ENCODE measurements at regions not wholly inside any gene's neighbourhood (a gene's known extent, or its start where the extent isn't known, plus 50 kb on each side); places are given as distances from the start of the nearest gene placed in this dataset.
"Not testable (repeated sequence)": the region's sequence is repeated elsewhere in the genome, so short reads cannot be mapped to it uniquely, and the experiment has no call there.

DNA sequence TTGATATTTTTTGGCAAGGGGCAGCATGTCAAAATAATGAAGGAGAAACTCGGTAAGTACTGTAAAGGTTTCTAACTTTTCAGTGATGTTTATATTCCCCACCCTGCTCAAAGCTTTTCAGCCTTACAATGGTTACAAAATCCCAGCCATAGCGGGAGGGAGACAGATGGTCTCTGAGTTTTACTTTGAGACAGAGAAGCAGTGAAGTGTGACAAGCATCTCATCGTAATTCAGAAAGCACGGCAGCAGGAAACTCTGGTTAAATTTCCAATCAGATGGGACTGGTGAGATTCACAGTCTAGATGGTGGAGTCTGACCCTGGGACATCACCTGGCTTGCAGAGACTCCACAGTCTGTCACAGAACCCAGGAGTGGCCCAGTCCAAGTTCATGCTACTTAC lies 448.0 kb upstream of the AMELY start:
- CTCF ChIA-PET = no interaction called here
- DNase-seq (ENCODE audit: low read depth, low spot score) = no peak

GRCh38 chrY:7358103-7358752 lies 446.7 kb upstream of the AMELY start:
- Histone ChIP-seq H3K27me3 (ENCODE audit: control insufficient read depth, insufficient read depth, low read length) (no peaks in the 10 kb centered on the region), H3K4me3 (ENCODE audit: low read depth, low read length) (no peak overlapping the region), H3K9me3 (ENCODE audit: control insufficient read depth, insufficient read depth, low read length) (no peaks in the 10 kb centered on the region), H3K27ac (ENCODE audit: low read depth, low read length) (peak overlapping the region; percentile 11)
- POLR2A ChIA-PET = no interaction called here
- TF ChIP-seq, protein P1, sequence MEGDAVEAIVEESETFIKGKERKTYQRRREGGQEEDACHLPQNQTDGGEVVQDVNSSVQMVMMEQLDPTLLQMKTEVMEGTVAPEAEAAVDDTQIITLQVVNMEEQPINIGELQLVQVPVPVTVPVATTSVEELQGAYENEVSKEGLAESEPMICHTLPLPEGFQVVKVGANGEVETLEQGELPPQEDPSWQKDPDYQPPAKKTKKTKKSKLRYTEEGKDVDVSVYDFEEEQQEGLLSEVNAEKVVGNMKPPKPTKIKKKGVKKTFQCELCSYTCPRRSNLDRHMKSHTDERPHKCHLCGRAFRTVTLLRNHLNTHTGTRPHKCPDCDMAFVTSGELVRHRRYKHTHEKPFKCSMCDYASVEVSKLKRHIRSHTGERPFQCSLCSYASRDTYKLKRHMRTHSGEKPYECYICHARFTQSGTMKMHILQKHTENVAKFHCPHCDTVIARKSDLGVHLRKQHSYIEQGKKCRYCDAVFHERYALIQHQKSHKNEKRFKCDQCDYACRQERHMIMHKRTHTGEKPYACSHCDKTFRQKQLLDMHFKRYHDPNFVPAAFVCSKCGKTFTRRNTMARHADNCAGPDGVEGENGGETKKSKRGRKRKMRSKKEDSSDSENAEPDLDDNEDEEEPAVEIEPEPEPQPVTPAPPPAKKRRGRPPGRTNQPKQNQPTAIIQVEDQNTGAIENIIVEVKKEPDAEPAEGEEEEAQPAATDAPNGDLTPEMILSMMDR (IDR thresholded peaks at IDR 0.05; ENCODE audit: low read depth, low read length) = no peak
- CTCF ChIA-PET = no interaction called here
- DNase-seq (ENCODE audit: low read depth, low spot score) = no peak

More for the DNA sequence above, 448.0 kb upstream of the AMELY start:
- POLR2A ChIA-PET = no interaction called here
- no peak overlapping the region for H3K27ac ChIP-seq (ENCODE audit: low read depth, low read length)
- H3K9me3 ChIP-seq (ENCODE audit: control insufficient read depth, insufficient read depth, low read length) = no peaks in the 10 kb centered on the region
- H3K4me3 ChIP-seq (ENCODE audit: low read depth, low read length) = no peak overlapping the region
- TF ChIP-seq, protein P1 (IDR thresholded peaks at IDR 0.05; ENCODE audit: low read depth, low read length) = no peak
- no peaks in the 10 kb centered on the region for H3K27me3 ChIP-seq (ENCODE audit: control insufficient read depth, insufficient read depth, low read length)

GRCh38 chrY:7355891-7356290 lies 444.3 kb upstream of the AMELY start:
- POLR2A ChIA-PET, CTCF ChIA-PET: not testable (repeated sequence)

GRCh38 chrY:7344661-7345060 lies 433.1 kb upstream of the AMELY start:
- Histone ChIP-seq H3K9me3 (ENCODE audit: control insufficient read depth, insufficient read depth, low read length) (no peaks in the 10 kb centered on the region), H3K27ac (ENCODE audit: low read depth, low read length) (no peak overlapping the region), H3K27me3 (ENCODE audit: control insufficient read depth, insufficient read depth, low read length) (no peaks in the 10 kb centered on the region), H3K4me3 (ENCODE audit: low read depth, low read length) (no peak overlapping the region)
- CTCF ChIA-PET = interaction anchor here (0.7 kb wide), 1 partner anchor 521 kb away, joined by 3 read pairs; no protein-coding TSS in a partner anchor
- peak; percentile 1 for DNase-seq (ENCODE audit: low read depth, low spot score)
- TF ChIP-seq, protein P1 (IDR thresholded peaks at IDR 0.05; ENCODE audit: low read depth, low read length) = peak; percentile 58
- POLR2A ChIA-PET = no interaction called here

More at GRCh38 chrY:7355891-7356290, 444.3 kb upstream of the AMELY start:
- DNase-seq (ENCODE audit: low read depth, low spot score); H3K27me3 ChIP-seq (ENCODE audit: control insufficient read depth, insufficient read depth, low read length); H3K9me3 ChIP-seq (ENCODE audit: control insufficient read depth, insufficient read depth, low read length); H3K4me3 ChIP-seq (ENCODE audit: low read depth, low read length); H3K27ac ChIP-seq (ENCODE audit: low read depth, low read length): not testable (repeated sequence)

GRCh38 chrY:7343261-7343660 lies 431.7 kb upstream of the AMELY start:
- Histone ChIP-seq H3K27ac (ENCODE audit: low read depth, low read length) (no peak overlapping the region), H3K4me3 (ENCODE audit: low read depth, low read length) (no peak overlapping the region), H3K9me3 (ENCODE audit: control insufficient read depth, insufficient read depth, low read length) (no peaks in the 10 kb centered on the region), H3K27me3 (ENCODE audit: control insufficient read depth, insufficient read depth, low read length) (no peaks in the 10 kb centered on the region)
- DNase-seq (ENCODE audit: low read depth, low spot score) = no peak
- ChIA-PET POLR2A (no interaction called here), CTCF (no interaction called here)
- TF ChIP-seq, protein P1 (IDR thresholded peaks at IDR 0.05; ENCODE audit: low read depth, low read length) = no peak

GRCh38 chrY:7342732-7343131 lies 431.2 kb upstream of the AMELY start:
- H3K4me3 ChIP-seq (ENCODE audit: low read depth, low read length); H3K27me3 ChIP-seq (ENCODE audit: control insufficient read depth, insufficient read depth, low read length); CTCF ChIA-PET; H3K27ac ChIP-seq (ENCODE audit: low read depth, low read length); H3K9me3 ChIP-seq (ENCODE audit: control insufficient read depth, insufficient read depth, low read length); POLR2A ChIA-PET: not testable (repeated sequence)
- peak; percentile 6 for DNase-seq (ENCODE audit: low read depth, low spot score)
